Prostate gland (tissue), 2 donors: ENCODE measurements at regions not wholly inside any gene's neighbourhood (a gene's known extent, or its start where the extent isn't known, plus 50 kb on each side); places are given as distances from the start of the nearest gene placed in this dataset.

Experiments
- CTCF ChIP-seq, 4 experiments: fragments of 200-600 bp in 2 of 4; fragments of 450-650 bp in 2 of 4; sonication (generic) in 2 of 4; IDR thresholded peaks; 1 replicate in 3 of 4; 2 replicates in 1 of 4; pipeline ENCODE4 v1.5.1; 2016 to 2019; ENCODE audit warnings: antibody characterized with exemption in 4 of 4, mild to moderate bottlenecking in 2 of 4, moderate library complexity in 2 of 4
- POLR2A ChIP-seq: fragments of 450-650 bp; IDR thresholded peaks from one replicate; pipeline ENCODE4 v1.6.1; 2016; ENCODE audit warnings: antibody characterized with exemption, mild to moderate bottlenecking

- TF ChIP-seq POLR2A (no peak), CTCF (IDR thresholded peaks at IDR 0.05) (no peak)
These were observed 1064.6 kb upstream of the CHAC2 start for GRCh38 chr2:52703004-52703403.
